ENCODE measurements at regions not wholly inside any gene's neighbourhood (a gene's known extent, or its start where the extent isn't known, plus 50 kb on each side); places are given as distances from the start of the nearest gene placed in this dataset.
"Not testable (repeated sequence)": the region's sequence is repeated elsewhere in the genome, so short reads cannot be mapped to it uniquely, and the experiment has no call there.

DNA sequence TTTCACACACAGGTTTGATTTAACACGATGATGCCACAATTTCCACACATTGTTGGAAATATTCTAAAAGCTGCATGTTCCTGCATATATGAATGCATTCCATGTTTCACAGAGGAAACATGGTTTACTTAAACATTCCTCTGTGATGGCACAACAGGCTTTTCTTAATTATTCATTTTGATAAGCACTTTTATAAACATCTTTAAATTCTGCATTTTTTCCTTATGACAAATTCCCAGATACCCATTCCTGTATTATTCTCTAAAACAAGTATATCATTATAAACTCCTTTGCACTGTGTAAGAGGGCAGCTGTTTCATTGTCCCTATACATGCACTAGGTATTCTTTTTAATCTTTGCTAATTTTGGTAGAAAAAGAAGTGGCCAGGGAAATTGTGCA lies 532.3 kb downstream of the SOX6 start:
- no peak for DNase-seq

DNA sequence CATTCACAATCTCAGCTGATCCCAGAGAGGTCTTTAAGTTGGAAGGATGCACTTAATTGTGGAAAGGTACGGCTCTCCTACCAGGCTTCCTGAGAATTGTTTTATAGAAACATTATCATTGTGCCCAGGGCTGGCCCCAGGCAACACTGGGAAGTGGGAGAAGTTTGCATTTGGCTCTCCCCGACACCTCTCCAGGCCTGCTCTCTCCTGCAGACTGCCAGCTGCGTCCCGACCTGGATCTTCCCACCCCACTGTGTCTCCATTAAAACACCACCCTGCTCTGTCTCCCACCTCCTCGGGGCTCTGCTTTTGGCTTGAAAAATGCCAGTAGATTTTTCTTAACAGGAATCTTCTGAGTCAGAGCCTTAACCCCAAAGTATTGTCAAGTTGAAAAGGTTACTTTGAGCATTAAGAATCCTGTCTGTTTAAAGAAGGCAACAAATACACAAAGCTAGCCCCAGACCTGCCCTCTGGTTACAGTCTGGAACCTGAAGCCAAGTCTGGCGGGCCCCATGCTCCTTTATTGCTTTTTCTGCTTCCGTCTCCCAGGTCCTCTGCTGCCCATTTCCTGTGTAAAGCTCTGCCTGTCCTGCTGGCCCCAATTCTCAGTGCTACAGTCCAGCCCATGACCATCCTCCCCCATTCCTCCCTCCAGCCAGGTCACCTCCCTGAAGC lies 530.2 kb downstream of the SOX6 start:
- DNase-seq = no peak

DNA sequence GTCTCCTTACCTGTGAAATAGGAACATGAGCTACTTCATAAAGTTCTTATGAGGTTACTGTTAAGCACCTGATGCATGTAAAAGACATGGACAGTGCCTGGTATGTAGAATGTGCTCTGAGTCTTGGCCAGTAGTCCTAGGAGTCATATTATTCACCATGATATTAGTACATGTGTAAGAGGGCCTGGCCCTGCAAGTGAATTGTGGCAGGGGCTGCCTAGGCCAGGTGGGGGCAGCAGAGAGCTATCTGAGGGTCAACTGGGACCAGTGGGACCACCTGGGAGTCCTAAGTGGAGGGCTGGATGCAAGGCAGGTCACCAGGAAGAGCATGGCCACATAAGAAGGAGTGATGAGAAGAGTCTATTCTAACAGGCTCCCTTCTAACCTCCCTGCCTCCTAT lies 529.5 kb downstream of the SOX6 start:
- DNase-seq = no peak

DNA sequence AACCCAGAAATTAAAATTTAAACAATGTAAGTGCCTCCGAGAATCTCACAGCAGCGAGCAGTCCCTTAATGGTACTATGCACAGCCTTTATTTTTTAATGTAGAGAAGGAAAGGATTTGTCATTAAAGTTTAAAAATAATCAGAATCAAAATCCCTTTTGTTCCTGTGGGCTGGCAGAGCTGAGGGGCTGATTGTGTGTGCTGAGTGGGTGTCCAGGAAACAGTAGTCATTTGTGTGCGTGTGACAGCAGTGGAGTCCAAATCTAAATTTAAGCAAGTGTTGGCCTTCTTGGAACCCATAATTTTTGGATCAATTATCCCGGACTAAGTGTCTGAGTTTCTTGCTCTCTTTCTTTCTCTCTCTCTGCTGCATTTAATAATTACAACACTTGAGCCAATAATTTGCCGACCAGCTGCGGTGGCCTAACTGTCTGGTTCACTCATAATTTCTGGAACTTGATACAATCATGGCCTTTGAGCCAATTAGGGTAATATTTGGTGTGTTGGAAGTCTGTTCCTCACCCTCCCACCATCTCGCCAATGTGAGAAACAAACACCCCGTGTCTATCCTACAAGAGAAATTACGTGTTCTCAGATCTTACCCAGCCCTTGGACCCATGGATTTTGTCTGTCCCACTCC lies 528.0 kb downstream of the SOX6 start:
- no peak for DNase-seq

DNA sequence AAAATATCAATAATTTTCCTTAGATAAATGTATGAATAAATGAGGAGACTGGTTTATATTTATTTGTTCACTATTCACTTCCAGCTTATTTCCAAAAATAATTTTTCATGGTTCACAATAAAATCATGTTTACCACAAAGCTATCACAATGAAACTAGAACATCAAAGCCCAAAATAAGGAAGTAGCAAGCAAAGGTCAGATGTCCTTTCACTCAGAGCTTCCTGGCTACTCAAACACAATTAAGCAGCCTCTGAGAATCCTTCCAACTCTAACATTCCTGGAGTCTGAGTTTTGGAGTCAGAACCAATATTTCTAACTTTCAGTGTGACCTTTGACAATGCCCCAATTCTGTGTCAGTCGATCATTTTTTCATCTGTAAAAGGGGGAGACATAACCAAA lies 527.0 kb downstream of the SOX6 start:
- DNase-seq = no peak

DNA sequence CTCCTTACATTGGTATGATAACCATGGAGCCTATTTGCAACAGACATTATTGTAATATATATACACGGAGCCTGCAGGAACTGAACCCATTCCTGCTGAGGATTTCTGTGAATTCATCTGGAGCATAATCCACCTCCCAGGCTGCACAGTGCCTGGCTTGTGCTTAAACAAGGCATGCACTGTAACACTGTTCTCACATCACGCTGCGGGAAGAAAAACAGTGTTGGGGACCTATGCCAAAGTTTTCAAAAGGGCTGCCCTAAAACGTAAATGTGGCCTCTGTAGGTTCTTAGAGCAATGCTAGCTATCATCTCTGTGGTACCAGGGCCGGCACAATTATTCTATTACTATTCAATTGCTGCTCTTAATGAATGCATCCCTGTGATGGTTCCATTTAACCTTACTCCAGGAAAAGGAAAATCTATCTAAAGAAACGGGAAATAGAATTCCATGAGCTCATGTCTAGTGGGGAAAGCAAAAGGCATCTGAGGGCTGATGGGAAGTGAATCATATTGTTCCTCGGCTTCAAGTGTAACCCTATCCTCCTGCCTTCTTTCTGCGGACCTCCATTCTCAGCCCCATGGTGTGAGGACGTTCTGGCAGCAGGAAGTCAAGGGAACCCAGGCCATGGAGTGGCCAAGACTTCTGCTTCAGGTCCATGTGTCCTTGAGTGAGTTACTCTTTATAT lies 525.5 kb downstream of the SOX6 start:
- DNase-seq = no peak

DNA sequence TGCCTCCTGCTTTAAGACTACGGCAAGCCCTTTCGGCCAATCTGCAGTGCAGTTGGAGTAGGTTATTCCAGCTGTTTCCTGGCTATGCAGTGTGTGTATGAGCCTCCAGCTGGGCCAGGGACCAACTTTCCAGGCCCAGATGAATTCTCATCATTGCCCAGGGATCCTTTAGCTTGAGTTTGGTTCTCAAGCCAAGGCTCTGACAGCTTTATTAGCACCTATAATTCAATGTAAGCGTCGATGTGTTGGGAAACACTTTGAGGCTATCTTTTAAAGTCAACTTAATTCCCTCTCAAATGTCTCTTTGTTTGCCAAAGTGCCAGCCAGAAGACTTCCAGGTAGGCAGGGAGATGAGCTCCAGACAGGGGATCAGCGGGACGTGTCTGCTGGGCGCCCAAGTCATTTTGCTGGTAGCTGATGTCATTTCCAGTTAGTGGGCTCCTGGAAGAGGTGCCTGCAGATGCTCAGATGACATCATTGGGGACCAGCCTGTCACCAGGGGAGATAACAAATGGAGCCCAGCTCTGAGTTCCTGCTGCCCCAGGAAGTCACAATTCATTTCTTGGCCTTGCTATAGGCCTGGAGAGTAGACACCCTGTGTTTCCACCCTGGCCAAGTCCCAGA lies 520.4 kb downstream of the SOX6 start:
- no peak for DNase-seq

DNA sequence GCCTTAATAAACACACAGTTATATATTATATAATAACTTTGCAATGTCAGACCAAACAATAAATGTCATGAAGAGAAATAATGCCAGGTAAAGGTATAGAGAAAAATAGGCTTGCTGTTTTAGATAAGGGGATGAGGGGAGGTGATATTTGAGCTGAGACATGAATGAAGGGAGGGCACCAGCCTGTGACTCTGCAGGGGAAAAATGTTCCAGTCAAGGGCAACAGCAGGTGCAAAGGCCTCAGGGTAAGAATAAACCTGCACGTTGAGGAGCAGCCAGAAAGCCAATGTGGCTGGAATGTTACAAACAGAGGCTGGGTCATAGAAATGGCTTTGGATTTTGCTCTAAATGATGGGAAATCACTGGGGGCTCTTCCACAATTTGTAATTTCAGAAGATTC lies 519.6 kb downstream of the SOX6 start:
- no peak for DNase-seq

DNA sequence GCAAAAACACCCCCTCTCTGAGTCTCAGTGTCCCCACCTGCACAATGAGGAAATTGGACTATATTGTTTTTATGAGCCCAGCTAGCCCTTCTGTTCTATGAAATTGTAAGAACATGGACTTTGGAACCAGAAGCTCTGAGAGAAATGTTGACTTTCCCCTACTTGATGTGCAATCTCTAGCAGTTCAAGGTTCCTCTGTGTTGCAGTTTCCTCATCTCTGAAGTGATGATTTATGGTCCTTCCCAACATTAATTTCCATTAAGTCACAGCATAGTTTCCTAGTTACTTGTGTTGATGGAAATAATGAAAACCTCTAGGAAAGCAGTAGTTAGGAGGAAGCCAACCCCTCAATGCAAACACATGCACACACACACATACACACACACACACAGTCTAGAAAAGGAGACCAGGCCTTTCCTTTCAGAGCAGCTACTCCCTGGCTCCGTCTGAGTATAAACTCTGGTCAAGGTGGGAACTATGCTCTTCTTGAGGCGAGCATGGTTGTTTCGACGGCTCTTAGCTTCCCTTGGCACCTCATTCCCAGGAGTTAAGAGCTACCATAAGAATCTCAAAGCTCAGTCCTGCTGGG lies 518.4 kb downstream of the SOX6 start:
- no peak for DNase-seq

DNA sequence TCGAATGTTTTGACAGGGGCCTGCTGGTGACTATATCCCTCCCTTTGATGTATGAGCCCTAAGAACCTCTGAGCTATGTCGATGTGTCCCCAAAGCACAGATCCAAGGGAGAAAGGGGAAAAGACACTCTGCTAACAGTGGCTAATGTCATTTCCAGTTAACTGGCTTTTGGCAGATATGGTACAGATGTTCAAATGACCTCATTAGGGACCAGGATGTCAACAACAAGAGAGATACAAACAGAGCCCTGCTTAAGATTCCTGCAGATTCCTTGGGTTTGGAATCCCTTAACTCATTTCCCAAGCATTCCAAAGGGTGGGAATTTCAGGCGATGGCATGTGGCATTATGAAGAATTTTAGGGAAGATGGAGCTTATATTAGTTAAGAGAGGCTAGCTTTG lies 517.3 kb downstream of the SOX6 start:
- no peak for DNase-seq

DNA sequence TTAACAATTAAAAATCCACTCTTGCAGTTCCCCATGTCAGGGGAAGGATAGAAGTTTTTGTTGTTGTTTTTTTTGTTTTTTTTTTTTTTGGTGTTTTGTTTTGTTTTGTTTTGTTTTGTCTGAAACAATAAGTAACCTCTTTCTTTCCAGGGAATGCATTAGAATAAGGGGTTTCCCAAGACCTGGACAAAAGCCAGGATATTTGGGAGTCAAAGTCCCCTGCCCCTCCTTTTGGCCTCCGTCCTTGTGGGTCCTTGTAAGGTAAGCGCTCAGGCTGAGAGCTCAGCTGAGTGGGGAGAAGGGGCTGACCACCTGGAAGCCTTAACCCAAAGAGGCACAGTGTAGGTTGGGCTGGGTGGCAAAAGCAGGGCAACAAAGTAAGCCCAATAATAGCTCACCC lies 515.4 kb downstream of the SOX6 start:
- no peak for DNase-seq

DNA sequence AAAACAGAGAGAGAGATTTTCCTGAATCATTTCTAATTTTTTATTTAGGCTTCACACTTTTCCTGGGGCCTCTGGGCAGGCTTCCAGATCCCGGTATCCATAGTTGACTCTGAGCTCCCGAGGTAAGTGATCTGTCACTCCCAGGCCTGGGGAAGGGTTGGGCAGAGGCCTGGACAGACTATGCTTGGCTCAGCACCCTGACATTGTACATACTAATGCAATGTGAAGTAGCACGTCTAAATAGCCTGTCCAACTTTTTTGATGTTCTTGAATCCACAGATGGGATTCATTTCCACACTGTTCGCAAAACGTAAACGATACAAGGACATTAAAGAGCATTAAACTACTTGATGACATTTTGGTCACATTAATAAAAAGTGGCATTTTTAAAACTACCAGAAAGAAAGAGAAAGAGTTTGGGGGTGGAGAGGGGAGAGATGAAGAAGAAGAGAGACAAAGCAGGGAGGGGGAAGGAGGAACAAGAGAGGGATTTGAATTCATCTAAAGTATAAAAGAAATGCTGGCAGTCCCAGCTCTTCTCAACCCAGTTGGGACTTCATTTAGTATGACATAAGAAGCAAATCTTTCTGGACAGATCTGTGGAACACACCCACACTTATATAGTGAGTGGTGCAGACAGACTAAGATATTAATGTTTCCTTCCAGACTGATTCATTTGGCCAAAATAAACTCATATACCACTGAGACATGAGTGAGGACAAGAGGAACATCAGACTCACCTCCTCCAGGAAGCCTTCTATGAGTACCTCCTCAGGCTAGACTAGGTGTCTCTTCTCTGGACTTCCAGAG lies 514.2 kb downstream of the SOX6 start:
- DNase-seq = no peak

DNA sequence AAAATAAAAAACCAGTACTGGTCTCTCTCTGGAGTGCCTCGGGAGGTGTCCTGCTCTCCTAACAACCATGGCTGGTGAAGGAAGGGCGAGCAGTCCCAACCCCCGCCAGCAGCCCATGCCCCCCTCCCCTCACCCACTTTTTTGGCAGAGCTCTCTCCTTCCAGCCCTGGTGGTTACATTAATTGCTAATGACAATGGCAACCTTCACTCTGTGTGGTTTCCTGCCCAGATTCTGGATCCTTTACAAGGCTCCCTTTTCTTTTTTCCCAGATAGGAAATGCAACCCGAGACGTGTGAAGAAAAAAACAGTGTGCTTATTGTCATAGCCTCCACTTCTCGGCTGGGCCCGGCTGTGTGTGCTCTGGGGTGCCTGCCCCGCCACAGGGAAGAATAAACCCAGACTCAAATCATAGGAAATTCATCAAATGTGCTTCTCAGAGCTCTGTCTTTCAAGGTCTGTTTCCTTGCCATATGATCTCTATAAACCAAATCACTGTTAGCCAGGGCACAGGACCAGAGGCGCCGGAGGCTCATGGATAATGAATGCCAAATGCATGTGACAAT lies 513.0 kb downstream of the SOX6 start:
- DNase-seq = no peak

DNA sequence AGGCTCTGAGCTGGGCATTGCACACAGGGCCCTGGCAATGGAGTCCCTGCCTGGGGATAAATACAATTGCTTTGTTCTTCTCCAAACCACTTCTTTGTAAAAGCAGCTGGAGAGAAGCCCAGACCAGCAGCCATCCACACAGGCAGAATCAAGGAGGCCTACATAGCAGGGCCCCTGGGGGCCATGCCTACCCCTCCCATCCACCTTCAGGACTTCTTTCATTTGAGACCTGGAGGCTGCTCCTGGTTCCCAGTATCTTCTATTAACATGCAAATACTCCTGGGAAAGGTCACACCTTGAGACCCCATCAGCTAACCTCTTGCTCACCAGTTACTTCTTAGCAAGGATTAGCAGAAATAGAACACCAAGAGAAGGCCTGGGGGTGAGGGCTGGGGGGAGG lies 511.1 kb downstream of the SOX6 start:
- DNase-seq = no peak

DNA sequence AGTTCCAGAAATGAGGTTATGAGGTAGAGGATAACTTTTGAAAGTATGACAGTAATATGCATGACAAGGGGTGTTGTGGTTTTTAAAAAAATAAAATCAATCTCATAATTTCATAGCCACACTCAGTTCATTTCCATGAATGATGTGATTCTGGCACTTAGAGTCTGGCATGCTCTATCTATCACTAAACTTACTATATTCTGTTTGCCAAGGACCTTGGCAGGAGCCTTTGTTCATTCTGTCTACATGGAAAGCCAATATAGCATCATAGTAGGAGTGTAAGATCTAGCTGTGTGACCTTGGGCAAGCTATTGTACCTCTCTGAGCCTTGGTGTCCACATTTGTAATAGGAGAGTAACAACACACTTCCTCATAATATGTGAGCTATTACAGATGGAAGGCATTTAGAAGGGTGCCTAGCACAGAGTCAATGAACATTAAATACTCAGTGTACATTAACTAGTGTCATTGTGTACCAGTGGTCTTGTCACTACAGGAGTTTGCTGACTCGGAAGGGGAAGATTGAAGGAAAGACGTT lies 507.6 kb downstream of the SOX6 start:
- DNase-seq = no peak

DNA sequence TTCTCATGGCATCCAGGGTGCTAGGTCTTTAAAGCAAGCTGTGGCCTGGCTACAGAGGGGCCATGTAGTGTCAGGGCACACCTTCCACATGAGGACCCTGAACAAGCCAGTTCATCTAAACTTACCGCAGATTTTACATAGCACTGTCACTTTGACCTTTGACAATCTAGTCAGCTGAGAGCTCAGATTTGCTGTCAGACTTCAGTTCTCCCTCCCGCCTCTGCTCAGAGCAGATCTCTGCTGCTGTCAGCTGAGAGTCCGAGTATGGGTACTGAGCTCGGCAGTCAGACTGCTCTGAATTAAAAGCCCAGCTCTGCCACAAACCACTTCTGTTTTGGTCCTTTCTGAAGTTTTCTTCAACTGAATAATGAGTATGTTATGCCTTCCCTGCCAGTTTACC lies 507.1 kb downstream of the SOX6 start:
- no peak for DNase-seq

DNA sequence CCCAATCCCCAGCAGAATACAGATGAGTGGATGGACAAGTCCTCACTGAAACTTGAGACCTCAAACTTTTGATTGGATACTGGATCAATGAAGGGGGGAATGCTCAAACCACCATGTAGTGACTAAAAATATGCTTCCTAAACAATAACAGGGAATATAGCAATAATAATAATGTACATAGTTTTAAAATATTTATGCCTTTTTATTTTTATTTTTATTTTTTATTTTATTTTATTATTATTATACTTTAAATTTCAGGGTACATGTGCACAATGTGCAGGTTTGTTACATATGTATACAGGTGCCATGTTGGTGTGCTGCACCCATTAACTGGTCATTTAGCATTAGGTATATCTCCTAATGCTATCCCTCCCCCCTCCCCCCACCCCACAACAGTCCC lies 506.0 kb downstream of the SOX6 start:
- DNase-seq = not testable (repeated sequence)

DNA sequence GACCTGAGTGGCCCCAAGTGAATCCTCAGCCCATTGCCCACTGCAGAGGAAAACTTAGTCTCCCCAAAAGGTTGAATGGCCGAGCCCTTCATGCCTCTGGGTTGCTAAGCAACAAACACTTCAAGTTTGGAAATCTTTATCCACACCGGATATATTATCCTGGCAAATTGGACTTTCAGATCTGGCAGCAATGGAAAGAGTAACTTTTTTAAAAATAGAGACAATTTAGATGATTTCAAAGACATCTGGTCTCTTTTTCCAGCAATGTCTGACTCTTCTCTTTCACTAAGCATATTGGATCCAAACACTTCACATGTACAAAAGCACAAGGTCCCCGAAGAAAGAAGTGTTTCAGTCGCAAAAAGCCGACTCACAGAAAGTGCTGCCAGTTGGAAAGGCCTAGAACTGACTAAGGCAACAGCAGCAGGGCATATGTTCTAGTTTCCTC lies 505.3 kb downstream of the SOX6 start:
- DNase-seq = no peak

DNA sequence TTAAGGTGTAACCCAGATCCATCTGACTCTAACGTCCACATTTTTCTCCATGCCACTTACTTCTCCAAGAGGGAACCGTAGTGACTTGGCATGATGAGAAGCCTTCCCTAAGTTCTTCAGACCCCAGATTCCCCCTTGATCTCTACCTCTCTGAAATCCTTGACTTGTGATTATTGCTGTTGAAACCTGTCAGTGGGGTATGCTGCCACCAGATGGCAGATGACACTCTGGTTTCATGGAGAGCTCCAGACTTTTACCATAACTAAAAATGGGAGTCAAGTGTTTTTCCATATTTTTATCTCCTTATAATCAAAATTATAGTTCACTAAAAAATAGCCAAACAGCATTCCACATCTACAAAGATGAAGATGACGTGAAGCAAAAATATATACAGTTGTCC lies 504.2 kb downstream of the SOX6 start:
- no peak for DNase-seq

DNA sequence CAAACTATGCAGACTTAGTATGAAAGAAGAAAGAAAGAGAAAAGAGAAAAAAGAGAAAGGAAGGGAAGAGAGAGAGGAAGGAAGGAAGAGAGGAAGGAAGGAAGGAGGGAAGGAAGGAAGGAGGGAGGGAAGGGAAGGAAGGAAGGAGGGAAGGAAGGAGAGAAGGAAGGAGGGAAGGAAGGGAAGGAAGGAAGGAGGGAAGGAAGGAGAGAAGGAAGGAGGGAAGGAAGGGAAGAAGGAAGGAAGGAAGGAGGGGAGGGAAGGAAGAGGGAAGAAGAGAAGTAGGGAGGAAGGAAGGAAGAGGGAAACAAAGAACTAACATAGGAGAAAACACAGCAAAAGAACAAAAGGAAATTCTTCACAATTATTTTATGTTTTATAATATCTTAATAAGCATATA lies 502.1 kb downstream of the SOX6 start:
- no peak for DNase-seq

DNA sequence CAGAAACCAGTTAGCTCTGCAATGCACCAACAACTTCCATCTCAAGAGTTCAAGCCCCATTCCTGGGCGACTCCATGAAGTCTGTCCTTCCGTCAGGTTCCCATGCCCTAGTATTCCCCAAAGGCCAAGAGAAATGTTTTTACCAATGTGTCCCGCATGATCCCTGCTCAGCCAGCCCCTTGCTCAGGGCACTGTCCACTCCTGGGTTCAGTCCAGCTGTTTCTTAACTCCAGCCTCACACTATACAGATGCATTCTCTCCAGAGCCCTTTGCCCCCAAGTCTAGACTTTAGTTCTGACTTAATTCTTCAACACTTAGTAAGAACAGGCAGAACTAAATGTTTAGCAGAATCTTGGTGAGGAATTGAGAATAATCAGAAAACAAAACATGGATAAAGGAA lies 497.5 kb downstream of the SOX6 start:
- no peak for DNase-seq

DNA sequence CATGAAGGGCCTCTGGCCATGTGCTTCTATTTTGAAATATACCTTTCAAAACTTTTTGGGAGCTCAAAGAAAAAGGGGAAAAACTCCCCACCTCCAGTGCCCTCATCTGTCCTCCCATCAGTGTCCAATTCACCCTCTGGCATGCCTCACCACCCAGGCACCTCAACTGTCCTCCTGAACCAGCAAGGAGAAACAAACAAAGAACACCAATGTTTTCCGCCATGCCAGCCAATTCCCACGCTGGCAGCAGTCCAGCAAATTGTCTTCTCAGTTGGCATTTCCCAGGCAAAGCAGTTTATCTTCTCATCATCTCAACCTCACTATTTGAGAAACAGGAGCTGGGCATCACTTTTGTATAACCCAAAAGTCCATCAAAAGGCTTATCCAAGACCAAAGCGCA lies 496.9 kb downstream of the SOX6 start:
- no peak for DNase-seq

Data from NCI-H1417 treated with DMSO at 0.1 percent for 48 hours (cell line).